ENCODE measurements at regions not wholly inside any gene's neighbourhood (a gene's known extent, or its start where the extent isn't known, plus 50 kb on each side); places are given as distances from the start of the nearest gene placed in this dataset.
A peak's percentile ranks its signal among the peaks of the same experiment; 100 is the strongest.
"Not testable (repeated sequence)": the region's sequence is repeated elsewhere in the genome, so short reads cannot be mapped to it uniquely, and the experiment has no call there.

GRCh38 chr3:125910851-125911250, 58.1 kb upstream of the ROPN1B start:
- not testable (repeated sequence) for H3K9me3 ChIP-seq (ENCODE audit: control insufficient read depth in 5 of 5, low read length in 5 of 5); H3K9ac ChIP-seq (ENCODE audit: low read length in 5 of 5); H3K4me3 ChIP-seq (ENCODE audit: low read depth in 1 of 5, low read length in 5 of 5); H3K27me3 ChIP-seq (ENCODE audit: control insufficient read depth in 5 of 5, insufficient read depth in 4 of 5, low read length in 5 of 5); H3K27ac ChIP-seq (ENCODE audit: low read depth, low read length); H3K36me3 ChIP-seq (ENCODE audit: control insufficient read depth in 5 of 5, insufficient read depth in 5 of 5, low read length in 5 of 5)
- H3K4me1 ChIP-seq (ENCODE audit: control insufficient read depth in 5 of 5, insufficient read depth in 5 of 5, low read length in 5 of 5), result peaks cover 0 to 11% (median 4%) of the 10 kb centered on the region in 5 donors

- H3K9me3 ChIP-seq (ENCODE audit: control insufficient read depth in 5 of 5, low read length in 5 of 5); H3K27me3 ChIP-seq (ENCODE audit: control insufficient read depth in 5 of 5, insufficient read depth in 4 of 5, low read length in 5 of 5); H3K27ac ChIP-seq (ENCODE audit: low read depth, low read length); H3K36me3 ChIP-seq (ENCODE audit: control insufficient read depth in 5 of 5, insufficient read depth in 5 of 5, low read length in 5 of 5): not testable (repeated sequence)
- Histone ChIP-seq H3K4me1 (ENCODE audit: control insufficient read depth in 5 of 5, insufficient read depth in 5 of 5, low read length in 5 of 5) (peaks cover 0 to 14% (median 10%) of the 10 kb centered on the region in 5 donors), H3K9ac (ENCODE audit: low read length in 5 of 5) (peak overlapping the region in 4 of 5 donors; percentile 20 to 69 (median 46)), H3K4me3 (ENCODE audit: low read depth in 1 of 5, low read length in 5 of 5) (peak overlapping the region; percentile 62 to 70 (median 66))
These were observed 54.2 kb upstream of the ROPN1B start for GRCh38 chr3:125914608-125915436.

GRCh38 chr3:125915437-125915787, 53.6 kb upstream of the ROPN1B start:
- H3K27me3 ChIP-seq (ENCODE audit: control insufficient read depth in 5 of 5, insufficient read depth in 4 of 5, low read length in 5 of 5); H3K9me3 ChIP-seq (ENCODE audit: control insufficient read depth in 5 of 5, low read length in 5 of 5); H3K27ac ChIP-seq (ENCODE audit: low read depth, low read length); H3K36me3 ChIP-seq (ENCODE audit: control insufficient read depth in 5 of 5, insufficient read depth in 5 of 5, low read length in 5 of 5): not testable (repeated sequence)
- Histone ChIP-seq H3K4me3 (ENCODE audit: low read depth in 1 of 5, low read length in 5 of 5) (peak overlapping the region; percentile 62 to 70 (median 66)), H3K9ac (ENCODE audit: low read length in 5 of 5) (peak overlapping the region in 4 of 5 donors; percentile 37 to 69 (median 50)), H3K4me1 (ENCODE audit: control insufficient read depth in 5 of 5, insufficient read depth in 5 of 5, low read length in 5 of 5) (peaks cover 0 to 14% (median 10%) of the 10 kb centered on the region in 5 donors)

GRCh38 chr3:125915792-125916375, 53.1 kb upstream of the ROPN1B start:
- Histone ChIP-seq H3K4me3 (ENCODE audit: low read depth in 1 of 5, low read length in 5 of 5) (peak overlapping the region in 4 of 5 donors; percentile 62 to 70 (median 66)), H3K9ac (ENCODE audit: low read length in 5 of 5) (peak overlapping the region in 3 of 5 donors; percentile 45 to 69 (median 56)), H3K4me1 (ENCODE audit: control insufficient read depth in 5 of 5, insufficient read depth in 5 of 5, low read length in 5 of 5) (peaks cover 0 to 14% (median 10%) of the 10 kb centered on the region in 5 donors)
- not testable (repeated sequence) for H3K27ac ChIP-seq (ENCODE audit: low read depth, low read length); H3K9me3 ChIP-seq (ENCODE audit: control insufficient read depth in 5 of 5, low read length in 5 of 5); H3K27me3 ChIP-seq (ENCODE audit: control insufficient read depth in 5 of 5, insufficient read depth in 4 of 5, low read length in 5 of 5); H3K36me3 ChIP-seq (ENCODE audit: control insufficient read depth in 5 of 5, insufficient read depth in 5 of 5, low read length in 5 of 5)

GRCh38 chr3:125916376-125916978, 52.5 kb upstream of the ROPN1B start:
- Histone ChIP-seq H3K27me3 (ENCODE audit: control insufficient read depth in 5 of 5, insufficient read depth in 4 of 5, low read length in 5 of 5) (no peaks in the 10 kb centered on the region), H3K36me3 (ENCODE audit: control insufficient read depth in 5 of 5, insufficient read depth in 5 of 5, low read length in 5 of 5) (no peaks in the 10 kb centered on the region), H3K9me3 (ENCODE audit: control insufficient read depth in 5 of 5, low read length in 5 of 5) (no peaks in the 10 kb centered on the region), H3K9ac (ENCODE audit: low read length in 5 of 5) (peak overlapping the region in 4 of 5 donors; percentile 14 to 75 (median 64)), H3K4me1 (ENCODE audit: control insufficient read depth in 5 of 5, insufficient read depth in 5 of 5, low read length in 5 of 5) (peaks cover 0 to 14% (median 10%) of the 10 kb centered on the region in 5 donors), H3K4me3 (ENCODE audit: low read depth in 1 of 5, low read length in 5 of 5) (peak overlapping the region; percentile 55 to 81 (median 69)), H3K27ac (ENCODE audit: low read depth, low read length) (peak overlapping the region; percentile 30)

- Histone ChIP-seq H3K27ac (ENCODE audit: low read depth, low read length) (peak overlapping the region; percentile 30), H3K4me3 (ENCODE audit: low read depth in 1 of 5, low read length in 5 of 5) (peak overlapping the region; percentile 55 to 81 (median 69)), H3K4me1 (ENCODE audit: control insufficient read depth in 5 of 5, insufficient read depth in 5 of 5, low read length in 5 of 5) (peaks cover 0 to 14% (median 10%) of the 10 kb centered on the region in 5 donors), H3K9ac (ENCODE audit: low read length in 5 of 5) (peak overlapping the region in 4 of 5 donors; percentile 14 to 75 (median 64))
- not testable (repeated sequence) for H3K36me3 ChIP-seq (ENCODE audit: control insufficient read depth in 5 of 5, insufficient read depth in 5 of 5, low read length in 5 of 5); H3K9me3 ChIP-seq (ENCODE audit: control insufficient read depth in 5 of 5, low read length in 5 of 5); H3K27me3 ChIP-seq (ENCODE audit: control insufficient read depth in 5 of 5, insufficient read depth in 4 of 5, low read length in 5 of 5)
These were observed 51.9 kb upstream of the ROPN1B start for GRCh38 chr3:125917020-125917549.

- H3K36me3 ChIP-seq (ENCODE audit: control insufficient read depth in 5 of 5, insufficient read depth in 5 of 5, low read length in 5 of 5); H3K9ac ChIP-seq (ENCODE audit: low read length in 5 of 5): not testable (repeated sequence)
These were observed 51.0 kb upstream of the ROPN1B start for GRCh38 chr3:125918024-125918423.

GRCh38 chr3:125918451-125918850, 50.5 kb upstream of the ROPN1B start:
- H3K9me3 ChIP-seq (ENCODE audit: control insufficient read depth in 5 of 5, low read length in 5 of 5); H3K27me3 ChIP-seq (ENCODE audit: control insufficient read depth in 5 of 5, insufficient read depth in 4 of 5, low read length in 5 of 5); H3K36me3 ChIP-seq (ENCODE audit: control insufficient read depth in 5 of 5, insufficient read depth in 5 of 5, low read length in 5 of 5); H3K27ac ChIP-seq (ENCODE audit: low read depth, low read length); H3K4me3 ChIP-seq (ENCODE audit: low read depth in 1 of 5, low read length in 5 of 5); H3K9ac ChIP-seq (ENCODE audit: low read length in 5 of 5): not testable (repeated sequence)
- H3K4me1 ChIP-seq (ENCODE audit: control insufficient read depth in 5 of 5, insufficient read depth in 5 of 5, low read length in 5 of 5), result peaks cover 0 to 14% (median 10%) of the 10 kb centered on the region in 5 donors

More at GRCh38 chr3:125918024-125918423, 51.0 kb upstream of the ROPN1B start:
- peaks cover 0 to 14% (median 10%) of the 10 kb centered on the region in 5 donors for H3K4me1 ChIP-seq (ENCODE audit: control insufficient read depth in 5 of 5, insufficient read depth in 5 of 5, low read length in 5 of 5)
- not testable (repeated sequence) for H3K27ac ChIP-seq (ENCODE audit: low read depth, low read length); H3K9me3 ChIP-seq (ENCODE audit: control insufficient read depth in 5 of 5, low read length in 5 of 5); H3K4me3 ChIP-seq (ENCODE audit: low read depth in 1 of 5, low read length in 5 of 5); H3K27me3 ChIP-seq (ENCODE audit: control insufficient read depth in 5 of 5, insufficient read depth in 4 of 5, low read length in 5 of 5)

GRCh38 chr3:125918866-125919265, 50.1 kb upstream of the ROPN1B start:
- H3K9me3 ChIP-seq (ENCODE audit: control insufficient read depth in 5 of 5, low read length in 5 of 5); H3K27ac ChIP-seq (ENCODE audit: low read depth, low read length): not testable (repeated sequence)

More at GRCh38 chr3:125918866-125919265, 50.1 kb upstream of the ROPN1B start:
- H3K4me1 ChIP-seq (ENCODE audit: control insufficient read depth in 5 of 5, insufficient read depth in 5 of 5, low read length in 5 of 5), result peaks cover 0 to 14% (median 10%) of the 10 kb centered on the region in 5 donors
- H3K4me3 ChIP-seq (ENCODE audit: low read depth in 1 of 5, low read length in 5 of 5); H3K36me3 ChIP-seq (ENCODE audit: control insufficient read depth in 5 of 5, insufficient read depth in 5 of 5, low read length in 5 of 5); H3K27me3 ChIP-seq (ENCODE audit: control insufficient read depth in 5 of 5, insufficient read depth in 4 of 5, low read length in 5 of 5); H3K9ac ChIP-seq (ENCODE audit: low read length in 5 of 5): not testable (repeated sequence)
